GM12892 (cell line): ENCODE measurements at regions not wholly inside any gene's neighbourhood (a gene's known extent, or its start where the extent isn't known, plus 50 kb on each side); places are given as distances from the start of the nearest gene placed in this dataset.

Experiments used
- POLR2A ChIP-seq: IDR thresholded peaks from 2 replicates; pipeline ENCODE4 v1.6.1; 2011; ENCODE audit warnings: low read depth, low read length, control low read depth
- TAF1 ChIP-seq: IDR thresholded peaks from 2 replicates; pipeline ENCODE4 v1.6.1; 2011; ENCODE audit warnings: low read depth, mild to moderate bottlenecking, control low read depth, low read length, borderline replicate concordance

- no peak for TF ChIP-seq POLR2A
- no peak for TF ChIP-seq TAF1
Measured at GRCh38 chr1:219438386-219438785, 174.5 kb downstream of the ZC3H11B start.
